ENCODE measurements at regions not wholly inside any gene's neighbourhood (a gene's known extent, or its start where the extent isn't known, plus 50 kb on each side); places are given as distances from the start of the nearest gene placed in this dataset.

DNA sequence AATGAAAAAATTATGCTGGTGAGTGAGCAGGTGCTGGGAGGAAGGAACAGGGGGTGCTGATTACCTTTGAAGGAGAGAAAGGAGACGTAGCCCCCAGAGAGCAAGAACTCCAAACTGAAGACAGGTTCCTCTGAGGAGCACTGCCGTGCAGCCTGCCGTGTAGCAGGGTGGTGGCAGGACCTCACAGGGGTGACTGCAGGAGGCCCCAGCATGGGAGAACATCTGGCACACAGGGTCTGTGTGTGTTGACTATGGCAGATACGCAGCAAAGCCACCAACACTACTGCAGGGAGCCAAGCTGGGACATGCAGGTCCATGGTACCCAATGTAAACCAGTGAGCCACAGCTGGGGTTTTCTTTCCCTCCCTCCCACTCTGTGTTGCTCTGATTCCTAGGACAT, 192.1 kb upstream of the PDE1C start:
- no peak for DNase-seq

DNA sequence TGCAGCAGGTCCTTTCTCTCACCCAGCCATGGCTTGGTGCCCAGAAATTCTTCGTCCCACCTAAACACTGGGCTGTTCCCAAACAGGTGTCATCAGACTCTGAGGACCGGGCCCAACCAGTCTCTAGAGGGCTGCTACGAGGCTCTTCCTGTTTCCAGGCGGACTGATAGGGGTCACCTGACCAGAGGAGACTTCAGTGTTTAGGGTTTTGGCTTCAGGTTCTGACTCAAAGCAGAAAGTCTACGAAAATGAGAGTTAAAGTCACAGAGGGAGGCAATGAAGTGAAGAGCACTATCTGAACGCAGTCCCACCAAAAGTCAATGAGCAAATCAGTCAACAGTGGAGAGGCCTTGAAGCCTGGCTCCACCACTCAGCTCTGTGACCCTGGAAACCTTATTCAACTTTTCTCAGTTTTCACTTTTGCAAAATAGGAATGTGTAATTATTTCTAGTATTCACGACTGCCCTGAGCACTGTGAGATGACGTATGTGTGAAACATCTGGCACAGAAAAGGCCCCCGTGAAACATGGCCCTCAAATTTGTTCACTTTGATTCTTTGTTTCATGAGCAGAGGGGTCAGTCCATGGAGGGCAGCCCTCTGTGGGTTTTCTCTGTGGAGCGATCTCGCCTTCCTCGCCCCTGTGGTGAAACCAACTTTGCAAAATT, 189.9 kb upstream of the PDE1C start:
- peak; percentile 21 for DNase-seq

DNA sequence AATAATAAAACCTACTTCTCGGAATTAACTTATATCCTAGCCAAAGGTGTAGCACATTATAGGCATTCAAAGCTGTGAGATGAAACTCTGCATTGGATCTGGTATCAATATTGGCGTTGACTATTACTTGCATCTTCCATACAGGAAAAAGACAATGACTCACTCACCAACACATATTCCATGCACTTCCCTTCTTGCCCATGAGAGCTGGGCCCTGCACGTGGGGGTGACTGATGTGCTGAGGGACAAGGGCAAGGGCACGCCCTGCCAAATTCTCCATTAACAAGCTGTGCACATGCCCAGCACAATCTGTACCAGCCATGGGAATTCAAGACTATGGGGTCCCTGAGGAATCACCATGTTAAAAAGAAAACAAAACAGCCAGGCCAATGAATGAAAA, 188.1 kb upstream of the PDE1C start:
- no peak for DNase-seq

GRCh38 chr7:32257621-32258020, 187.4 kb upstream of the PDE1C start:
- DNase-seq, result no peak

DNA sequence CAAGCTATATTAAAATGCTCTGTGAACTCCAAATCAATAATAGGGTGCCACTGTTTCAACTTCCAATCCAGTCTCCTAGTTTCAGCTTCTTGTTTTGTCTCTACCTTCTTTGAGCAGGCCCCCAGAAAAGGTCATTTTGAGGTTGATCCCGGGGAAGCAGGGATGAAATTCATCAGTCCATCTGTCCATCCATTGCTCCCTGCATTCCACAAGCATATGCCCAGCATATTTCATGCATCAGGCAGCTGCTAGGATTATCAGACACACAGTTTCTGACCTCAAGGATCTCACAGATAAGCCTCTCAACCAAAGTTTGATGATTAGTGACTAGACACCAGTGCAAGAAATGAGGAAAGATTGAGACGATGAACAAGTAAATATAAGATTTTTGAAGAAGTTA, 186.6 kb upstream of the PDE1C start:
- DNase-seq, result no peak

GRCh38 chr7:32256376-32256775, 186.2 kb upstream of the PDE1C start:
- DNase-seq, result no peak

GRCh38 chr7:32255036-32255435, 184.8 kb upstream of the PDE1C start:
- DNase-seq, result no peak

- DNase-seq, result no peak
Measured at GRCh38 chr7:32253299-32253698, 183.1 kb upstream of the PDE1C start.

DNA sequence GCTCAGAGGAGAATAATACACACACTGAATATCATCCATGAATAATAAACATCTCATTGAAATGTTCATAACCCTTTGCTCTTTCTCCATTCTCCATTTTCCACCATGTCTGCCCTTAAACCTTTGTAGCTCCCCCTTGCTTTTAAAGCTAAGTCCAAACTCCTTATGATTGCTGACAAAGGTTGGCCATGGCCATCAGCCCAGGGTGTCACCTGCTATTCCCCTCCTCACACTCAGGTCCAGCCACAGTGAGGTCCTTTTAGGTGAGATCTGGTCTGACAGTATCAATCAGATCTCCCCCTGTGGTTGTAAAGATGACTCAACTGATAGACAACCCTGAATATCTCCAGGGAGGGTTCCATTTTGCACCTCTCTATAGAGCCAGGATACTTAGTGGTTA, 181.5 kb upstream of the PDE1C start:
- DNase-seq, result no peak

DNA sequence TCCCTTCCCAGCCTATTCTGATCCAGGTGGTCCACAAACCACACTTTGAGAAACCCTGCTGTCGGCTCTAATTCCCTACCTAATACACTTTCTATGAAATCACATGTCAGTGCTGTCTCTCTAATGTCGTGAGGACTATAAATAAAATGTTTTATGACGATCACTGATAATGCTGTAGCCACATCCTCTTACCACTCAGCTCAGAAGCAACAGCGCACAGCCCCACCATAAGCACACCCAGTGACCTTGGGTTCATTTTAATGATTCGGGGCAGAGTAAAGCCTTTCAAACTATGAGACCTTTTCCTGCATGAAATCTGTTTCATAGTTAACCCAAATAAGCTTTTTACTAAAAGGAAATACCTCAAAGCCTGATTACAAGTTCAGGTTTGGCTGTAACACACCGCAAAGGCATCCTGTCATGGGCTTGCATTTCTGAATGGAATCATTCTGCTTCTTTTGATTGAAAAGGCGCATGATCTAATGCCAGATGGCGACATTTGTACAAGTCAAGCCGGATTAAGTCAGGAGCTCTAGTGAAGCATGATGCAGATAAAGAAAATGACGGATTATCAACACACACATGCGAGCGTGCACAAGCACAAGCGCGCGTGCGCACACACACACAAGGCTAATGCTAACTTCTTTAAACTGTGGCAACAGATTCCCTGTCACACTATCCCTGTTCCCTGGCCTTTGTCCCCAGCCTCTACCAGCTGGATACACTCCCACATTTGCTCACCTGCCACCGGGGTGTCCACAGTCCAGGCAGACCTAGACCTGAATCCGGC, 180.5 kb upstream of the PDE1C start:
- no peak for DNase-seq

- no peak for DNase-seq
Measured at GRCh38 chr7:32250003-32250402, 179.8 kb upstream of the PDE1C start.

DNA sequence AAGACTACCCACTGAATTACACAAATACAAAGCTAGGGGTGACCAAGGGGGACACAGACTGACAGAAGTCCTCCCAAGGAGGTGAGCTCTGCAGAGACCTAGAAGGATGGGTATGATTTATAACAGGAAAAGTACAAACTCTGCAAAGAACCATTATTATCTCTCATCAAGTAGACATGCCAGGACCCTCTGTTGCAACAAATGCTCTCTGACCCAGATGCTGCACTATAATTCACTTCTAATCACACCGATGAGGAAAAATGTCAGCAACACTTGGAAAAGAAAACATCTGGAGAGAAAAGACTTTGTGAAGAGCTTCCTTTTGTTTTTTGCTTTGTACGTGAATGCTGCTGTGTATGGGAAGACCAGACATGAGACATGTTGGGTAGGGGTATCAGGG, 178.3 kb upstream of the PDE1C start:
- DNase-seq, result no peak

DNA sequence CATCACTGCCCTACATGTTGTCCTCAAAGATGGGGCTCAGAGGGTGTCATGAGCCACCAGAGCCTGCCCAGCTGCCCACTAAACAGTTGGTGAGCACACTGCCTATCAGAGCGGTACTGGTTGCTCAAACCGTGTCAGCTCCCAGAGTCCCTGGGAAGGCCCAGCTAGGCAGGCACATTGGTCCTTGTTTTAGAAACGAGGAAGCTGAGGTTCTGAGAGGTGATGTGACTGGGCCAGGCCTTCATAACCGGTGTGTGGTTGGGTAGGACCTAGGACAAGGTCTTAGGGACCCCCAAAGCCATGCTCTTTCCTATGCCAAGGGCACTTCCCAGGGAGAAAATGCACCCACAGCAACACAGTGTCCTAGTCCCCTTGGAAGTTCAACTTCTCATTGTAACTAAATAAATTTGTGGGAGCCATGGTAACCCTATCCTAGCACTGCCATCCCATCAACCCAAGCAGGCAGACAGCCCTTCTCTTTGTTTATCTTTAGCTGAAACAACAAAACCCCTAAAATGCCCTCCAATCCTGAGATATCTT, 174.7 kb upstream of the PDE1C start:
- no peak for DNase-seq

DNA sequence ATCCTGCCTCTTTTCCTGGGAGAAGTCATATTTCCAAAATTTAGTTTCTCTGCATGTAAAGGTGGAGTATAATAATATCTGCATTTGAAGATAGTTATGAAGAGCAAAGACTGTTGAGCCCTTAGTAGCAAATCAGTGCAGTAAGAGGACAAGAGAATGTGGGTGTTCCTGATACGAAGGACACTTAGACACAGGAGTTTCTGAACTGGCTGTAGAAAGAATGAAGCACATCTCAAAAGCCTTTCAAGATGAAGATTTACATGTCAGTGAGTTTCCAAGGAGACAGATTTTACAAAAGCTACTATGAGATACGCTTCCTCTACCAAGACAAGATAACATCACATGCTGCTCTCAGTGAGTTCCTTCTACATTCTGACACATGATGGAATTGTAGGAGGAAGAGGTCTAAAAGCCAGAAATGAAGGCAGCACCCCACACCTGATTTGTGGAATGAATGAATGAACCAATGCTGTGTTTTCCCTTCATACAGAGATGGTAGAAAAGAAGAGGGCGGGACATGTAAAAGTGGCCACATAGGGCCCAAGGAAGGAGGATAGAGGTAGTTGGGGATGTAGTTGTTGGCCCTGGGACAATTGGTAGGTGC, 173.6 kb upstream of the PDE1C start:
- DNase-seq, result no peak

DNA sequence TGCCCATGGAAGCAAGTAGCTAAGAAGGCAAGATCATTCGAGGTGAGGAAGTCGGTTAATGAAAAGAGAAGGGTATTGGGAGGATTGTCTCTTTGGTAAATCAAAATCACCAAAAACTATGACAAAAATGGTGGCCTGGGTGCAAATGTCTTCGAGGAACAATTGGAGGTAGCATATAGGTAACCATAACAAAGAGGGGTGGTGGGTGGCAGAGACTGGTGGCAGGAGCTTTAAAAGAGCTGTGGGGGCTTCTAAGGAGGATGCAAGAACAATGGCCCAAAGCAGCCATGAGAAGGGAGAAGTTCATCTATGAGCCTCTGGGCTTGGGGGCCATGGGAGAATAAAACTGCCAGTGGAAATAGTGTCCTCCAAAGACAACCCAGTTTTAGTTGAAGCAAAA, 172.2 kb upstream of the PDE1C start:
- no peak for DNase-seq

DNA sequence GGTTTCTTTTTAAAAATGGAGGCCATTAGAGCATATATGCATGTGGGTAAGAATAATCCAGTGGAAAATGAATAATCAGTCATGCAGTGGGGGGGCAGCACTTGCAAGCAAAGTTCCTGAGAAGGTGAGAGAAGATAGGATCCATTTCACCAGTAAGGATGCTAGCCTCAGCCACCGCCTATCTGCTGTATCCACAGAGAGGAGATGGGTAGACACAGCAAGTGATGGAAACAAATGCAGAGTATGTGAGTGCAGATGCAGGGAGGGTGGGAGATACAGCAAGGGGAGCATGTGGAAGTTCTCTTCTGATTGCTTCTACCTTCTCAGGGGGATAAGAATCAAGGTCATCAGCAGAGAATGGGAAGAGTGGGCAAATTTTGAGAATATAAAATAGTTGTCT, 171.4 kb upstream of the PDE1C start:
- no peak for DNase-seq

GRCh38 chr7:32239764-32240163, 169.6 kb upstream of the PDE1C start:
- DNase-seq, result no peak

DNA sequence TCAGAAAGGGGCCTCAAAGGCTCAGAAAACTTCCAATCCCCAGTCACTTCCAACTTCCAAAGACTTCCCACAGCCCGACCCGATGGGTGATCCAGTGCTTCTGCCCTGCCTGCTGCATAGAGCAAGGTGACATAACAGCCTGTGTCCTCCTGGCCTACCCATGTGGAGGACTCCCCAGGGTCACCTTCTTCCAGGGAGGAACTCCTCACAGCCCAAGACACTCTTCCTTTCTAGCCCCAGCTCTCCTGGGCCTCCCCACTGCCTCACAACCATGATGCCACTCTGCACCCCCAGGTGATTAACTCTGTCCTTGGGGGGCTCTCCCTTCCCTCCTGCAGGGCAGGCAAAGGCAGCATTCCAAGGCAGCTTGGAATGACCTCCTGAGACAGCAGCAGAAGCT, 158.4 kb upstream of the PDE1C start:
- DNase-seq, result no peak

DNA sequence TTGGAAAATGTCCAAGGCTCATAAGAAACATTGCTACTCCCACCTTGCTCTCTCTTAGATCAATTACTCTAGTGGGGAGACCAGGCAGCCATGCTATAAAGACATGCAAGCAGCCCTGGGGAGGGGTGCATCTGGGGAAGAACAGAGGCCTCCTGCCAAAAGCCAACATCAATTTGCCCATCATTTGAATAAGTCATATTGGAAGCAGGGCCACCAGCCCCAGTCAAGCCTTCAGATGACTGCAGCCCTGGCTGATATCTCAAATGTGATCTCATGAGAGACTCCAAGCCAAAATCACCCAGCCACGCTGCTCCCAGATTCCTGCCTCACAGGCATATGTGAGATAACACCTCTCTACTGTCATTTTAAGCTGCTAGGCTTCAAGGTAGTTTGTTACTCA, 157.5 kb upstream of the PDE1C start:
- DNase-seq, result no peak

DNA sequence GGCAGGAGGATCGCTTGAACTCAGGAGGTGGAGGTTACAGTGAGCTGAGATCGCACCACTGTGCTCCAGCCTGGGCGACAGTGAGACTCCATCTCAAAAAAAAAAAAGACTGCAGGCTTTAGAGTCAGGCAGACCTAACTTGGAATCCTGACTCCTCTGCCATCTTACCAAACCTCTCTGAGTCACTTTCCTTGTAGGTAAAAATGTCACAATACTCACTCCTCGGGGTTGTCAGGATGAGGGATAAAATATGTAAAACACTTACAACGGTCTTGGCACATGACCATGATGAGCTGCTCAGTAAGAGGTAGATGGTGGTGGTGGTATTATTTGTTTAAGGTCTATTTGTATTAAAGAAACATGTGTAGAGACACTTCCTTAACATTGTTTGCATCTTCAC, 154.1 kb upstream of the PDE1C start:
- DNase-seq, result no peak

DNA sequence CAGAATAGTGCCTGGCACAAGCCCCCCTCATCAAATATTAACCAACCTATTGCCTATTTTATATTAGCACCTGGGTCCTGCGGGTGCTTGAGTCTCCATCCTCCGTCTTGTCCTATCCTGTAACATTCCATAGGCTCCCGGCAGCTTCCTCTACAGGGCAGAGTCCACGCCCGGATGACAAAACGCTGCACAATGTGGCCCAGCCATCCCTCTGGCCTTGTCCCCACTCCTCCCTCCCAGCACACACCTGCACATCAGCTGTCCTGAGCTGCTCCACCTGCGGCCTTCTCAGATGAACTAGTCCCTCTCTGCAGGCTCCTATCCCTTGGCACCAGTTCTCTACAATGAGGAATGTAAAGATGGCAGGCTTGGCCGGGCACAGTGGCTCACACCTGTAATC, 153.5 kb upstream of the PDE1C start:
- no peak for DNase-seq

- no peak for DNase-seq
Measured at GRCh38 chr7:32223071-32223650, 153.0 kb upstream of the PDE1C start.

- no peak for DNase-seq
Measured at GRCh38 chr7:32222251-32222900, 152.2 kb upstream of the PDE1C start.
